GM12874 (cell line): ENCODE measurements at regions not wholly inside any gene's neighbourhood (a gene's known extent, or its start where the extent isn't known, plus 50 kb on each side); places are given as distances from the start of the nearest gene placed in this dataset.

Source experiments
- CTCF ChIP-seq: IDR thresholded peaks from 2 replicates; pipeline ENCODE4 v1.5.1; 2011; ENCODE audit warnings: low read depth, mild to moderate bottlenecking, control low read depth, low read length, moderate library complexity; ENCODE audit not compliant: insufficient read depth

GRCh38 chr4:91846233-91846632 lies 457.5 kb upstream of the GRID2 start:
- TF ChIP-seq CTCF: no peak

- TF ChIP-seq CTCF: no peak
These were observed 452.3 kb upstream of the GRID2 start for GRCh38 chr4:91851456-91851855.

GRCh38 chr4:91887926-91888325 lies 415.8 kb upstream of the GRID2 start:
- TF ChIP-seq CTCF: no peak

GRCh38 chr4:91894006-91894405 lies 409.8 kb upstream of the GRID2 start:
- no peak for TF ChIP-seq CTCF

GRCh38 chr4:91904556-91904955 lies 399.2 kb upstream of the GRID2 start:
- no peak for TF ChIP-seq CTCF

- TF ChIP-seq CTCF: no peak
These were observed 393.8 kb upstream of the GRID2 start for GRCh38 chr4:91909963-91910362.

GRCh38 chr4:91914176-91914804 lies 389.5 kb upstream of the GRID2 start:
- TF ChIP-seq CTCF: no peak
